HG02571 (cell line): ENCODE measurements at regions not wholly inside any gene's neighbourhood (a gene's known extent, or its start where the extent isn't known, plus 50 kb on each side); places are given as distances from the start of the nearest gene placed in this dataset.

Experiments
- ATAC-seq: cut with Tn5 transposase; IDR thresholded peaks from one replicate; pipeline ENCODE4 v1.9.1; 2021; ENCODE audit warnings: mild to moderate bottlenecking, moderate library complexity; ENCODE audit not compliant: unreplicated experiment

DNA sequence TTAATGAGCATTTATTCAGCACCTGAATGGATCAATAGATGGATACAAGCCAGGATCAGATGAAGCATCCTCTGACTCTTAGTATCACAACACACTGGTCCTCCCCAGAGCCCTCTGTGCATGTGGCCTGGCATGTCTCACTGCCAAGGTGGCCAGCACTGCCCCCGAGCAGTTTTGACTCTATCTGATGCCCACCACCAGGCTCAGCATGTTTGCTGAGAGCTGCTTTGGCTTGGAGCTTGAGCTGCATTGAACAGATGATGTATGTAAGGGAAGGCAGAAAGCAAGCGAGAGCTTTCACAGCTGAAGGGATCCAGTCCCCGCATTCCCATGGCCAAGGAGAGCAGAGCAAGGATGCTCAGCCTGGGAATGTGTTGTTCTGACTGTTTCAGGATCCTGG is 320.3 kb downstream of the BUD13 start:
- ATAC-seq: no peak

DNA sequence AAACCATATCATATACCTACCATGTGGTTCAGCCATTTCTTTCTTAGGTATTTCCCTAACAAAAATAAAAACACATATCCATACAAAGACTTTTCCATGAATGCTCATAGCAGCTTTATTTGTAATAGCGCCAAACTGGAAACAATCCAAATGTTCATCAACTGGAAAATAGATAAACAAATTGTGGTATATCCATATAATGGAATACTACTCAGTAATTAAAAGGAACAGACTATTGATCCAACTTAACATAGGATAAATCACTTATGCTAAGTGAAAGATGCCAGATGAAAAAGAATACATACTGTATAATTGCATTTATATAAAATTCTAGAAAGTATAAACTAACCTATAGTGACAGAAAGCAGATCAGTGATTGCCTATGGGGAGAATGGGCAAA is 323.3 kb downstream of the BUD13 start:
- no peak for ATAC-seq

GRCh38 chr11:116446048-116446941 is 326.5 kb downstream of the BUD13 start:
- no peak for ATAC-seq

GRCh38 chr11:116445108-116446047 is 327.4 kb downstream of the BUD13 start:
- no peak for ATAC-seq

DNA sequence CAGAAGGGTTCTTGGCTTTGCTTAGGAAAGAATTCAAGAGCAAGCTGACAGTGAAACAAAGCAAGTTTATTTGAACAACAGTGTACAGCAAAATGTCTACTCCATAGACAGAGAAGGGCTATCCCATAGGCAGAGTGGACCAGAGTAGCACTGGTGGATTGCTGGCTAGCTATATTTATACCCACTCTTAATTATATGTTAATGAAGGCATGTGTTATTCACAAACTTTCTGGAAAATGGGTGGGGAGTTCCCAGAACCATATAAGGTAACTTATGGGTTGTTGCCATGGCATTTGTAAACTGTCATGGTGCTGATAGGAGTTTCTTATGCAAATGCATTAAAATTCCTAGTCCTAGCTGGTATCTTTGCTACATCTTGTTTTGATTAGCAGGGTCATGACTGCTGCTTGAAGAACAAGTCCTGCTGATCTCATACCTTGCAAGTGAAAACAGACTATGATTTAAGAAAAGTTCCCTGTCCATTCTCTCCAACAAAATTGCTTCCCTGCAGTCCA is 330.5 kb downstream of the BUD13 start:
- no peak for ATAC-seq

GRCh38 chr11:116439361-116439677 is 333.5 kb downstream of the BUD13 start:
- no peak for ATAC-seq

GRCh38 chr11:116438651-116439360 is 334.0 kb downstream of the BUD13 start:
- no peak for ATAC-seq

DNA sequence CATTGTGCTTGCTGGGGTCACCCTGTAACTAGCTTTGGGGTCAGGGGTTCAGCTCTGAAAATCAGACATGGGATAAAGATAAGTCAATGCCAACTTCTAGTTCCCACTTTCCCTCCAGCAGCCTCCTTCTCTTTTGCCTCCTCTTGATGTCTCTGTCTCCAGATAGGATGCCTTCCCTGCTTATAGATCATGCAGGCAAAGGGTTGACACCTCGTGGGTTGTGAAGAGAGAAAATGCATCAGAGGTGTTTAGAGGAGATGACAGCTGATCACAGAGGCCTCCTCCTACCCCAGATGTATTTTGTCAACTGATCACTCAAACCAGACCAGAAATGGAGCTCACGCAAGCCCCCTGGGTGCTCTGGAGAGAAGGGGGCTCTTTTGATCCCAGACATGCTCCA is 337.8 kb downstream of the BUD13 start:
- no peak for ATAC-seq

DNA sequence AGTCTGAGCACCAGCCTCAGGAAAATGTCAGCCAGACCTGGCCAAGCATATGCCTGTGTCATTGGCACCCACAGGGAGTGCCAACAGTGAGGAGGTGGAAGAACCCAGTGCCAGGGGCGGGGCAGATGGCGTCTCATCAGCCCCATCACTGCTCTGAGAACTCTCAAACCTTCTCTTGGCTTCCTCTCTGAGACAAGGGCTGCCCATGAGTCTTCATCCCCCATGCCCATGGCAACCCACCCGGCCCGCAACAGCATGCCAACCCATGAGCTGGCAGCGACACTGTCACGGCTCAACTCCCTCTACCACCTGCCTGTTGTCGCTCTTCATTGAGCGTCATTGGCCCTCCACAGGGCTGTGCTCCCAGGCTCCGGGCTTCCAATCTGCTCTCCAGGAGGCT is 340.5 kb downstream of the BUD13 start:
- no peak for ATAC-seq

DNA sequence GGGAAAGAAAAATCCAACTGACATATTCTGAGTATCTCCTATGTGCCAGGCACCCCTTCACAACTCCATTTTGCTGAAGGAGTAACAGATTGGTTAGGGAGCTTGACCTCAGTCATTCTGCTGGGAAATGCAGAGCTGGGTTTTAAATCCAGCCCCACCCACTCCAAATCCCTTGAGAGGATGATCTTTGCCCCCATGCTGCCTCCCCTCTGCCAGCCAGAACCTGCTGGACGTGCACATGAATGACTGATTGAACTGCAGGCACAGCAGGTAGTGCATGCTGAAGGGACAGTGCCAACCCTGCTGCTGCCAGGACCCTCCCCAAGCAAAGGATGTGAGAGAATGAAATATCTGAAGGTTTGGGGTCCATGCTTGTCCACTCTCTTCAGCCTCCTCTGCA is 340.9 kb downstream of the BUD13 start:
- ATAC-seq: no peak

DNA sequence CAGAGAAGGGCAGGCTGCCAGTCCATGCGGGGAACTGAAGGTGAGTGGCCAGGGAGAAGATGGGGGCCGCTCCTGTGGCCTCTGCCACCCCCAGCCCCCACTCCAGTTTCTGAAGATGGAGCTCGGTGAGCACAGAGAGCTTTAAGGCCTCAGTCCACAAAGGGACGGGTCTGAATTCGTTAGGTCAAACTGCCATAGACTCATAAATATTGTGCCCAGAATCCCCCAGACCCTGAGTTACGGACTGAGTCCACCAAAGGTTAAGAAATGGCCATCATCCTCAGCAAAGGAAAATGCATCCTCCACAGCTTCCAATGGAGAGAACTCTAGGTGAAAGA is 344.2 kb downstream of the BUD13 start:
- no peak for ATAC-seq

- ATAC-seq: no peak
Observed at GRCh38 chr11:116427903-116428637, 344.7 kb downstream of the BUD13 start.

DNA sequence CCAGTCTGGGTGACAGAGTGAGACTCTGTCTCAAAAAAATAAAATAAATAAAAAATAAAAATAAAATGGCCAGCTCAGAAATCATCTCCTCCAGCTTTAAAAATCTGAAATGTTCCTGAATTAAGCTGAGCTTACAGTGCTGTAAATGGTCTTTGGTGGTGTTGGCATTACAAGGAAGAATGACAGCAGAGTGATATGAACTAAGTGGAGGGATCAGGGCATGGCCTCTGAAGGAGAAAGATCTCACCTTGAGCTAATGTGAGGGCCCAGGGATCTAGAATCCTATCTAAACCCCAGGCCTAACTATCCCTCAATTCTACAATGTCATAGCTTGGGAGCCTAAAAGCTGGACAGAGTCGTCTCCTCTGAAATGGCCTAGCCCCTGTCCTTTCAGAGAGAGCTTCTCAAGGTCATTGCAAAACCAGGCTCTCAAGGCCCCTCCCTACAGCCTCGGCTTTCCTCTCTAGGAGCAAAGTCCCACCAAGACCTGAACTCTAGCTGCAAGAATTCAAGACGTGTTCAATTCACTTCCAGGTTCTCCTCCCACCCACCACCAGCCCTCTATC is 345.4 kb downstream of the BUD13 start:
- no peak for ATAC-seq

DNA sequence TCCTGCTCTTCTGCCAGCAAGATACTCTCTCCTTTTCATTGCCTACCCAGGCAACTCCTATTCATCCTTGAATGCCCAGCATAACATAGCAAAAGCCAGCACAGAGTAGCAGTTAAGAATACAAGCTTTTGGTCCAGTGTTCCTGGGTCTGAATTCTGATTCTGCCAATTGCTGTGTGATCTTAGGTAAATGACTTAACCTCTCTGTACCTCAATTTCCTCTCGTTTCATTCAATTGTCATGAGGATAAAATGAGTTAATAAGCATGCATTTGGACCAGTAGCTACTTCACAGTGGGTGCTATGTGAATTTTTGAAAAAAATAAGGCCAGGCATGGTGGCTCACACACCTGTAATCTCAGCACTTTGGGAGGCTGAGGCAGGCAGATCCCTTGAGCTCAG is 346.0 kb downstream of the BUD13 start:
- no peak for ATAC-seq

- no peak for ATAC-seq
Observed at GRCh38 chr11:116424615-116425261, 348.0 kb downstream of the BUD13 start.

- no peak for ATAC-seq
Observed at GRCh38 chr11:116422956-116423600, 349.7 kb downstream of the BUD13 start.

GRCh38 chr11:116422556-116422955 is 350.2 kb downstream of the BUD13 start:
- no peak for ATAC-seq

DNA sequence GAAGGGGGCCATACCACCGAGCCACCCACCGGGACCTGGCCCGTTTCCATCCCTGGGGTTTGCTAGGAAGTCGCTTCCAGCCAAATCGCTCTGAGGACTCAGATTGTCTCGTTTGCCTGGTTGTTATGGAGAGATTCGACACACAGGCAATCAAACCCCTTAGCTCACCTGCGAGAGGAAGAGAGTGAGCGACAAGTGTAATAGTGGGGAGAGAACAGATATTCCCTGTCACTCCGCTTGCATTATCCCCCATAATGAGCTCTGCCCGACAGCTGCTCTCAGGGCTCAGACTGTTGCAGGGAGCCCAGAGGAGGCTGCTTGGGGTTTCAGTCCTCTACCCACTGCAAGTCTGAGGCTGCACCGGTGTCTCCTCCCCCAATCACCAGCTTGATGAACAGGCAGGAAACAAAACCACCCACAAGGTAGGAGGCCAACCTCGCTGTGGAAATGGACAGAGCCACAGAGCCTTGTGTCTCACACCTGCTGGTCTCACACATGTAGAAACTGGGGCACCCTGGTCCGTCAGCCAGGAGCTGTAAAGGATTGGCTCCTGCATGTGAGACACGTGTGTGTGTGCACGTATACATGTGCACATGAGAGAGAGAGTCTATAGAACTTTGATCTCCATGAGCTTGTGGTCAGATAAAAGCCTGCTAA is 351.1 kb downstream of the BUD13 start:
- ATAC-seq: no peak
